A673 (cell line): ENCODE measurements at regions not wholly inside any gene's neighbourhood (a gene's known extent, or its start where the extent isn't known, plus 50 kb on each side); places are given as distances from the start of the nearest gene placed in this dataset.

ENCODE experiments used
- BruUV-seq: library from RNA; stranded (reverse); fragments of 400-500 nt; replicated peaks from 2 replicates; lab custom pipeline; 2021; lab: Mats Ljungman, UMichigan
- CTCF ChIA-PET: fragments of 300-600 bp; sonication (Branson Sonifier 250); formaldehyde crosslinking; loops from one replicate; lab custom pipeline; 2022; ENCODE audit warnings: antibody characterized with exemption; lab: Charles Lee
- POLR2A ChIA-PET: fragments of 300-600 bp; sonication (Branson Sonifier 250); formaldehyde crosslinking; loops from one replicate; lab custom pipeline; 2022; ENCODE audit warnings: antibody characterized with exemption; ENCODE audit not compliant: low non-redundant PET; lab: Charles Lee
- DNase-seq: peaks from one replicate; pipeline ENCODE4 v3.0.0-alpha.2; 2015; ENCODE audit warnings: low spot score
- H3K27ac ChIP-seq: fragments of 200-600 bp; sonication (generic); 2 replicates; pipeline ENCODE4 v1.5.1; 2016; ENCODE audit warnings: mixed run types, low read depth, mild to moderate bottlenecking, mixed read lengths, antibody characterized with exemption, low read length; ENCODE audit not compliant: poor library complexity, severe bottlenecking
- H3K27me3 ChIP-seq: fragments of 200-600 bp; sonication (generic); replicated peaks from 2 replicates; pipeline ENCODE4 v1.6.1; 2017; ENCODE audit warnings: mixed run types, low read depth, mild to moderate bottlenecking, mixed read lengths, antibody characterized with exemption, low read length; ENCODE audit not compliant: insufficient read depth, poor library complexity
- H3K36me3 ChIP-seq: fragments of 200-600 bp; sonication (generic); 2 replicates; pipeline ENCODE4 v1.6.1; 2016; ENCODE audit warnings: mixed run types, mild to moderate bottlenecking, mixed read lengths, antibody characterized with exemption, low read length; ENCODE audit not compliant: insufficient read depth, poor library complexity, severe bottlenecking
- H3K4me1 ChIP-seq: fragments of 200-600 bp; sonication (generic); 2 replicates; pipeline ENCODE4 v1.6.1; 2017; ENCODE audit warnings: mixed run types, mild to moderate bottlenecking, mixed read lengths, antibody characterized with exemption, low read length; ENCODE audit not compliant: insufficient read depth, poor library complexity, severe bottlenecking
- H3K4me3 ChIP-seq: fragments of 200-600 bp; sonication (generic); 2 replicates; pipeline ENCODE4 v1.5.1; 2016; ENCODE audit warnings: low read depth, mixed run types, mild to moderate bottlenecking, mixed read lengths, low read length; ENCODE audit not compliant: poor library complexity, severe bottlenecking
- H3K9me3 ChIP-seq: fragments of 200-600 bp; sonication (generic); 2 replicates; pipeline ENCODE4 v1.6.1; 2016; ENCODE audit warnings: mixed run types, low read depth, mild to moderate bottlenecking, mixed read lengths, antibody characterized with exemption, low read length; ENCODE audit not compliant: poor library complexity, severe bottlenecking
- EZH2 ChIP-seq: fragments of 200-600 bp; sonication (generic); IDR thresholded peaks from 2 replicates; pipeline ENCODE4 v1.6.1; 2017; ENCODE audit warnings: borderline replicate concordance, low read depth, mild to moderate bottlenecking, mixed read lengths, antibody characterized with exemption, low read length; ENCODE audit not compliant: poor library complexity, severe bottlenecking
- intact Hi-C: fragments of 100-400 bp; cut with micrococcal nuclease; formaldehyde crosslinking; loops from one replicate; pipeline ENCODE4 v1.10.0; 2022; ENCODE audit not compliant: unreplicated experiment
- TF ChIP-seq, protein P1 (sequence below): fragments of 300-800, 200-600 bp; sonication (generic); conservative IDR thresholded peaks from 2 replicates; pipeline ENCODE4 v1.5.1; 2017; ENCODE audit warnings: low read depth, mild to moderate bottlenecking, antibody characterized with exemption, low read length, moderate library complexity, mixed read lengths

DNA sequence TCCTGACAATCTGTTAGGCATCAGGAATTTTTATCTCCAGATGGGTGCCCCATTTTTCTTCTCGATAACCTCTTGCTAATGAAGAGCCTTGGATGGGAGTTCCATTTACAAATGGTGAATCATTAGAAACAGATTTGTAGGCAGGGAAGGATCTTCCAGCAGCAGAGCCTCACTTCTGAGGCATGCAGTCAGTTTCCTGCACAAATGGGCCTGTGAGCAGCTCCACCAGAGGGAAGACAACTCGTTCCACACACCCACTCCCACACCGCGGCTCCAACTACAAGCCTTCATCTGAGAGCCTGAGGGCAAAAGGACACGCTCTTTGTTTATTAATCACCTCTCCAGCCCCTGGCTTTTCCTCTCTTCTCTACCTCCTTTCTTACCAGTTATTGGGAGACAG lies 108.5 kb downstream of the CTAGE1 start:
- Histone ChIP-seq H3K9me3 (no peaks in the 10 kb centered on the region), H3K36me3 (no peaks in the 10 kb centered on the region), H3K27me3 (peaks cover 49% of the 10 kb centered on the region), H3K27ac (no peak overlapping the region), H3K4me1 (no peaks in the 10 kb centered on the region), H3K4me3 (no peak overlapping the region)
- CTCF ChIA-PET, result no interaction called here
- DNase-seq, result no peak
- POLR2A ChIA-PET, result no interaction called here
- intact Hi-C loops, result no loop called here
- no peak for TF ChIP-seq EZH2
- TF ChIP-seq, protein P1, sequence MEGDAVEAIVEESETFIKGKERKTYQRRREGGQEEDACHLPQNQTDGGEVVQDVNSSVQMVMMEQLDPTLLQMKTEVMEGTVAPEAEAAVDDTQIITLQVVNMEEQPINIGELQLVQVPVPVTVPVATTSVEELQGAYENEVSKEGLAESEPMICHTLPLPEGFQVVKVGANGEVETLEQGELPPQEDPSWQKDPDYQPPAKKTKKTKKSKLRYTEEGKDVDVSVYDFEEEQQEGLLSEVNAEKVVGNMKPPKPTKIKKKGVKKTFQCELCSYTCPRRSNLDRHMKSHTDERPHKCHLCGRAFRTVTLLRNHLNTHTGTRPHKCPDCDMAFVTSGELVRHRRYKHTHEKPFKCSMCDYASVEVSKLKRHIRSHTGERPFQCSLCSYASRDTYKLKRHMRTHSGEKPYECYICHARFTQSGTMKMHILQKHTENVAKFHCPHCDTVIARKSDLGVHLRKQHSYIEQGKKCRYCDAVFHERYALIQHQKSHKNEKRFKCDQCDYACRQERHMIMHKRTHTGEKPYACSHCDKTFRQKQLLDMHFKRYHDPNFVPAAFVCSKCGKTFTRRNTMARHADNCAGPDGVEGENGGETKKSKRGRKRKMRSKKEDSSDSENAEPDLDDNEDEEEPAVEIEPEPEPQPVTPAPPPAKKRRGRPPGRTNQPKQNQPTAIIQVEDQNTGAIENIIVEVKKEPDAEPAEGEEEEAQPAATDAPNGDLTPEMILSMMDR, result no peak
- no TSS peak for BruUV-seq

DNA sequence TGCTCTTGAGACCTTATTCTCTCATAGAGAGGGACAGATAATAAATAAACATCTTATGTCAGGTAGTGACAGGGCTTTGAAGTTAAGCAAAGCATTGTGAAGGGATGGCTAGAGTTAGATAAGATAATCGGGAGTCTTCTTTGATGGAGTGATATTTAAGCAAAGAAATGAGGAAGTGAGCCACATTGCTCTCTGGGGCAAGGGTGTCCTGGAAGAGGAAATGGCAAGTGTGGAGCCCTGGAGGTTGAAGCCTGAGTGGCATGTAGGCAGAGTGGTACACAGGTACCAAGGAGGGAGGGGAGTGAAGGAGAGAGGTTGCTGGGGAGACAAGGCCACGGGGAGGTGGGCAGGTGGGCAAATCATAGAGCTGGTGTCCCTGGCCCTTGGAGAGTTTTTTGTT lies 110.2 kb downstream of the CTAGE1 start:
- CTCF ChIA-PET, result no interaction called here
- Histone ChIP-seq H3K4me3 (no peak overlapping the region), H3K9me3 (no peaks in the 10 kb centered on the region), H3K27me3 (peaks cover 56% of the 10 kb centered on the region), H3K36me3 (no peaks in the 10 kb centered on the region), H3K4me1 (no peaks in the 10 kb centered on the region), H3K27ac (no peak overlapping the region)
- BruUV-seq, result no TSS peak
- intact Hi-C loops, result no loop called here
- TF ChIP-seq, protein P1, result no peak
- TF ChIP-seq EZH2, result no peak
- POLR2A ChIA-PET, result interaction anchor here (0.6 kb wide), 1 partner anchor 315 kb away, joined by 3 read pairs; no protein-coding TSS in a partner anchor
- no peak for DNase-seq

DNA sequence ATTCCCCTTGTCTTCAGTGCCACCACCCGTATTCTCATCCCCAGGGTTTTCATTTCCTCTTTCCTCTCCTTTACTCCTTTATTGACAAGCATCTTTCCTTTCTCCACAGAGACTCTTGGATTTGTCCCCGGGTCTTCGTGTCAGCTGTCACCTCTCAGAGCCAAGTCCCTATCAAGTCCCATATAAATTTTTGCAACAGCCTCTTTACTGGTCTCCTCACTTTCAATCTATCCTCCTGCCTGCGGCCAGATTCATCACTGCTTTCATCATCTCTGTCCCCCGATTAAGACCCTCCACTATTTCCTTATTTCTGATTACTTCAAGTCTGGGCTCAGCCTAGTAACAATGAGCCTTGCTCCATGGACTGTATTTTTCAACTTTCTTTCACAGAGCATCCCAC lies 113.8 kb downstream of the CTAGE1 start:
- POLR2A ChIA-PET, result no interaction called here
- H3K27me3 ChIP-seq, result peaks cover 42% of the 10 kb centered on the region
- H3K9me3 ChIP-seq, result no peaks in the 10 kb centered on the region
- H3K4me1 ChIP-seq, result no peaks in the 10 kb centered on the region
- DNase-seq, result no peak
- TF ChIP-seq EZH2, result no peak
- TF ChIP-seq, protein P1, result no peak
- intact Hi-C loops, result no loop called here
- BruUV-seq, result no TSS peak
- H3K27ac ChIP-seq, result no peak overlapping the region
- H3K36me3 ChIP-seq, result no peaks in the 10 kb centered on the region
- CTCF ChIA-PET, result no interaction called here
- no peak overlapping the region for H3K4me3 ChIP-seq
